ENCODE measurements at regions not wholly inside any gene's neighbourhood (a gene's known extent, or its start where the extent isn't known, plus 50 kb on each side); places are given as distances from the start of the nearest gene placed in this dataset.
A peak's percentile ranks its signal among the peaks of the same experiment; 100 is the strongest.

GRCh38 chr10:58965855-58966254 lies 210.6 kb upstream of the PHYHIPL start:
- intact Hi-C loops (cut with DNase I): loop anchor here (10.0 kb wide), 1 partner anchor 269 kb away; no protein-coding TSS in a partner anchor
- no peak for ATAC-seq

GRCh38 chr10:58967551-58968388 lies 208.7 kb upstream of the PHYHIPL start:
- no peak for DNase-seq (ENCODE audit: low spot score)
- intact Hi-C loops (cut with DNase I): loop anchor here (10.0 kb wide), 1 partner anchor 267 kb away; no protein-coding TSS in a partner anchor
- ATAC-seq: peak; percentile 55

More at GRCh38 chr10:58965855-58966254, 210.6 kb upstream of the PHYHIPL start:
- DNase-seq (ENCODE audit: low spot score): no peak

- intact Hi-C loops (cut with DNase I): loop anchor here (10.0 kb wide), 1 partner anchor 266 kb away; no protein-coding TSS in a partner anchor
- no peak for ATAC-seq
- no peak for DNase-seq (ENCODE audit: low spot score)
Measured at GRCh38 chr10:58968389-58968755, 208.1 kb upstream of the PHYHIPL start.

- intact Hi-C loops (cut with DNase I): loop anchor here (10.0 kb wide), 1 partner anchor 265 kb away; no protein-coding TSS in a partner anchor
- ATAC-seq (no peak), DNase-seq (ENCODE audit: low spot score) (no peak)
Measured at GRCh38 chr10:58969576-58969975, 206.9 kb upstream of the PHYHIPL start.

GRCh38 chr10:58970160-58970915 lies 206.1 kb upstream of the PHYHIPL start:
- ATAC-seq: no peak
- DNase-seq (ENCODE audit: low spot score): no peak
- intact Hi-C loops (cut with DNase I): no loop called here

- intact Hi-C loops (cut with DNase I): no loop called here
- DNase-seq (ENCODE audit: low spot score) (no peak), ATAC-seq (no peak)
Measured at GRCh38 chr10:58971211-58971610, 205.2 kb upstream of the PHYHIPL start.

- intact Hi-C loops (cut with DNase I): no loop called here
- no peak for ATAC-seq
Measured at GRCh38 chr10:58971796-58972491, 204.5 kb upstream of the PHYHIPL start.

GRCh38 chr10:58972576-58973234 lies 203.7 kb upstream of the PHYHIPL start:
- ATAC-seq (no peak), DNase-seq (ENCODE audit: low spot score) (no peak)
- intact Hi-C loops (cut with DNase I): no loop called here

More at GRCh38 chr10:58971796-58972491, 204.5 kb upstream of the PHYHIPL start:
- no peak for DNase-seq (ENCODE audit: low spot score)

GRCh38 chr10:58973235-58973595 lies 203.2 kb upstream of the PHYHIPL start:
- DNase-seq (ENCODE audit: low spot score) (no peak), ATAC-seq (no peak)
- intact Hi-C loops (cut with DNase I): no loop called here

- ATAC-seq: peak; percentile 41
- intact Hi-C loops (cut with DNase I): no loop called here
- no peak for DNase-seq (ENCODE audit: low spot score)
Measured at GRCh38 chr10:58976254-58976653, 200.2 kb upstream of the PHYHIPL start.

- ATAC-seq: no peak
- intact Hi-C loops (cut with DNase I): no loop called here
- DNase-seq (ENCODE audit: low spot score): no peak
Measured at GRCh38 chr10:58979711-58980110, 196.7 kb upstream of the PHYHIPL start.

- intact Hi-C loops (cut with DNase I): no loop called here
- no peak for DNase-seq (ENCODE audit: low spot score)
- no peak for ATAC-seq
Measured at GRCh38 chr10:58980826-58981415, 195.5 kb upstream of the PHYHIPL start.

- intact Hi-C loops (cut with DNase I): no loop called here
- DNase-seq (ENCODE audit: low spot score) (no peak), ATAC-seq (no peak)
Measured at GRCh38 chr10:58981846-58982245, 194.6 kb upstream of the PHYHIPL start.

- intact Hi-C loops (cut with DNase I): no loop called here
- DNase-seq (ENCODE audit: low spot score): no peak
- peak; percentile 36 for ATAC-seq
Measured at GRCh38 chr10:58982470-58983239, 193.8 kb upstream of the PHYHIPL start.

GRCh38 chr10:58985216-58985615 lies 191.2 kb upstream of the PHYHIPL start:
- ATAC-seq (no peak), DNase-seq (ENCODE audit: low spot score) (no peak)
- intact Hi-C loops (cut with DNase I): no loop called here

GRCh38 chr10:58989486-58990039 lies 186.9 kb upstream of the PHYHIPL start:
- intact Hi-C loops (cut with DNase I): no loop called here
- DNase-seq (ENCODE audit: low spot score): no peak
- no peak for ATAC-seq

GRCh38 chr10:58990693-58991092 lies 185.8 kb upstream of the PHYHIPL start:
- ATAC-seq (no peak), DNase-seq (ENCODE audit: low spot score) (no peak)
- intact Hi-C loops (cut with DNase I): no loop called here

- intact Hi-C loops (cut with DNase I): no loop called here
- no peak for ATAC-seq
- no peak for DNase-seq (ENCODE audit: low spot score)
Measured at GRCh38 chr10:58991856-58992255, 184.6 kb upstream of the PHYHIPL start.
